ENCODE measurements at regions not wholly inside any gene's neighbourhood (a gene's known extent, or its start where the extent isn't known, plus 50 kb on each side); places are given as distances from the start of the nearest gene placed in this dataset.

DNA sequence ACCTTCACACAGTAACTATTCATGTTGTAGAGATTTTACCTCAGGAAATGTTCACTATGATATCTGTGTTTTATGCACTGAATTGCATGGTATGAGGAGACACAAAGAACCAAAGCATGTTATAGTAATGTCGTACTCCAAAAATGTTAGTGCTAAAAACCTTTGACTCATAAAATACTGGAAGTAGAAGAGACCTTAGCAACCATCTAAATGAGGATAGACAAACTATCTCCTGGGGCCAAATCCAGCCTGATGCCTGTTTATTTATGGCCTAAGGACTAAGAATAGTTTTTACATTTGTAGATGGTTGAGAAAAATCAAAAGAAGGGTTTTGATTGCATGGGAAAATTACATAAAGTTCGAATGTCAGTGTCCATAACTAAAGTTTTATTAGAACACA lies 535.1 kb downstream of the INHBA start:
- Mint-ChIP-seq H3K27ac (no peak overlapping the region), H3K36me3 (no peaks in the 10 kb centered on the region), H3K4me3 (no peak overlapping the region), H3K27me3 (no peaks in the 10 kb centered on the region), H3K4me1 (ENCODE audit: low read depth) (no peaks in the 10 kb centered on the region), H3K9me3 (peaks cover 21% of the 10 kb centered on the region)
- CTCF ChIA-PET = no interaction called here
- POLR2A ChIA-PET = no interaction called here
- intact Hi-C loops (cut with micrococcal nuclease) = no loop called here
- DNase-seq = no peak

DNA sequence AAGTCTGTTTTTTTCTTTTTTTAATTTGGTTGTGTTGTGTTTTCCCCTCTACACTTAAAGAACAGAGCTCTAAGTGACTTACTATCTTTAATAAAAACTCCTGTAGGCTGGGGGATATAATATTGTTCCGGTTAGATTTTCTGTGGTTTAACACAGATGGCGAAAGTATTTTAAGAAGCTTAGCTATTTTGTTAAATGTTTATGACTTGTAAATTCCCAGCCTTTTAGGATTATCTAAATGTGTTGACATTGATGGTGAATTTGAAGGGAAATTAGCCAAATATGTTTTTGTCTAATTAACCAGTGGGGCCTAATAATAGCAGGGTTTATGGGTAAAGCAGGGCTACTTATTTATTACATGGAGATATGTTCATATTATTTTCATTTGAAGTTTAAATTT lies 538.5 kb downstream of the INHBA start:
- peaks cover 17% of the 10 kb centered on the region for H3K9me3 Mint-ChIP-seq

DNA sequence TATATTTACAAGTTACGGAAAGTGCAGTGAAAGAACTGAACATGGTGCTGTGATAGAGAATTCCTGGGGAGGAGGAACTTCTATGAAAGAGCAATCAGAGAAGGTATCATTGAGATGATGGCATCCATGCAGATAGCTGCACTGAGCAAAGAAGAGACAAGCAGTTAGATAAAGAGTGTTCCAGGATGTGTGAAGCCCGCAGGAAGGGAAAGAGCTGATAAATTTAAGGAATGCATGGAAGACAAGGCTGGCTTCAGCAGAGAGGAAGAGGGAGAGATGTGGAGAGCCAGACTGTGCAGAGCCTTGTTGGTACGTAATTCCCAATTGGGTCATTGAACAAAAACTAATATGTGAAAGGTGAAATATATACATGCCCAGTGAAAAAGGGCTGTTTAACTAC lies 538.9 kb downstream of the INHBA start:
- Mint-ChIP-seq H3K36me3 (no peaks in the 10 kb centered on the region), H3K9me3 (peaks cover 12% of the 10 kb centered on the region), H3K4me3 (no peak overlapping the region), H3K4me1 (ENCODE audit: low read depth) (no peaks in the 10 kb centered on the region), H3K27ac (no peak overlapping the region), H3K27me3 (no peaks in the 10 kb centered on the region)
- no peak for DNase-seq
- ChIA-PET CTCF (no interaction called here), POLR2A (no interaction called here)
- intact Hi-C loops (cut with micrococcal nuclease) = no loop called here

More for the DNA sequence above, 538.5 kb downstream of the INHBA start:
- Mint-ChIP-seq H3K36me3 (no peaks in the 10 kb centered on the region), H3K27ac (no peak overlapping the region), H3K4me1 (ENCODE audit: low read depth) (no peaks in the 10 kb centered on the region), H3K27me3 (no peaks in the 10 kb centered on the region), H3K4me3 (no peak overlapping the region)
- ChIA-PET CTCF (no interaction called here), POLR2A (no interaction called here)
- intact Hi-C loops (cut with micrococcal nuclease) = no loop called here
- DNase-seq = no peak

DNA sequence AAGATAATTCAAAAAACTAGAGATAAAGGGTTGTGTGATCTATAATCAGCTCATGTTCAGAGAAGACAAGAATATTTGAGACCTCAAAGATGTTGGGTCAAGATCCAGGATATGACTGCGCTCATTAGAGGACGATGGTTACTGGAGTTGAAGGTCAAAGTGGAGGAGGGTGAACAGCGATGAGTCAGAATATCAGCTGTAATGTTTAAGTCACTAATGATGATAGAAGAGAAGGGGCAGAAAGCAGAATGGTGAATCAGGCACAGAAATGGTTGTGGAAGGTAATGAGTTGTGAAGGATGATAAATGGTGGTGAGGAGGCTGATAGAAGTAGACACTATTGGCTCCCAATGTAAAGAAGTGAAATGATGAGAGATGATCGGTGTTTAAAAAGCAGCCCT lies 540.3 kb downstream of the INHBA start:
- intact Hi-C loops (cut with micrococcal nuclease) = no loop called here
- CTCF ChIA-PET = no interaction called here
- no peaks in the 10 kb centered on the region for H3K36me3 Mint-ChIP-seq
- H3K27ac Mint-ChIP-seq = no peak overlapping the region
- peaks cover 11% of the 10 kb centered on the region for H3K9me3 Mint-ChIP-seq
- POLR2A ChIA-PET = no interaction called here
- no peak overlapping the region for H3K4me3 Mint-ChIP-seq
- DNase-seq = no peak
- H3K4me1 Mint-ChIP-seq (ENCODE audit: low read depth) = no peaks in the 10 kb centered on the region
- H3K27me3 Mint-ChIP-seq = no peaks in the 10 kb centered on the region

DNA sequence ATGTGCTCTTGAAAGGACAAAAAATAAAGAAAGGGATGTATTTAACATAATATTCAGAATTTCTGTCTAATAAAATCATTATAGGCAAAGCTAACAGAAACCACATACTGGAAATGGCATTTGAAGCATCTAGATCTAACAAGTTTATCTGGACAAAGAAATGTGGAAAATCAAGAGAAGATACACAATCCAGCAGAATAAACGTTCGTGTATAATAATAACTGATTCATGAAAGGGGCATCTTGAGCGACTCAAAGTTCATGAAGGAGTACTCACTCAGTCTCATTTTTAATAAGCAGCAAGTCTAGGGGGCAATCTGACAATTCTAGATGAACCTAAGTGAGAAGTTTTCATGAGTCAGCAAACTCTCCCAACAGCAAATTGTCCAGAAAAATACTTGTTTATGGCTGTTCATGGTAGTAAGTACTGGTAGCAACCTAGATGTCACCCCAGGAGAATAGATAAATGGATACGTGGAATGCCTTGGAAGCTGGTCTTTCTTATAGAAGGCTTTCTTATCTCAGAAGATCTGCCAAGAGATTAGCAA lies 541.8 kb downstream of the INHBA start:
- Mint-ChIP-seq H3K27me3 (no peaks in the 10 kb centered on the region), H3K4me3 (no peak overlapping the region), H3K9me3 (peaks cover 8% of the 10 kb centered on the region), H3K27ac (no peak overlapping the region), H3K4me1 (ENCODE audit: low read depth) (no peaks in the 10 kb centered on the region), H3K36me3 (no peaks in the 10 kb centered on the region)
- intact Hi-C loops (cut with micrococcal nuclease) = no loop called here
- ChIA-PET POLR2A (no interaction called here), CTCF (no interaction called here)
- no peak for DNase-seq

DNA sequence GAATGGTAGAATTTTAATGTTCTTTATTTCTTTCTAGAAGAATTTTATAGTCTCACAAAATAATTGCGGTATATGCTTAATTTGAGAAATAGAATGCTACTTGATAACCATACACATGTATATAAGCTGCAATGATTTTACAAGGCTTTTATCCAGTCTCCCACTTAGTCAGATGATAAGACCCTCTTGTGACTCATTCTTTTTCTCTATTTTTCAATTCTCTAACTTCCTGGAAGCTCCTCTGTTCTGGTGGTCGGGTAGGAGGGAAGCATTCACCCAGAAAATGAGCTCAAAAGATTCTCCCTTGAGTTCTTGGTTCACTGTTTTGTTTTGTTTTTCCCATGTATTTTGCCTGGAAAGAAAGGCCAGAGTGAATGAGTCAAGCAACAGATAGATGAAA lies 546.6 kb downstream of the INHBA start:
- CTCF ChIA-PET = no interaction called here
- intact Hi-C loops (cut with micrococcal nuclease) = no loop called here

DNA sequence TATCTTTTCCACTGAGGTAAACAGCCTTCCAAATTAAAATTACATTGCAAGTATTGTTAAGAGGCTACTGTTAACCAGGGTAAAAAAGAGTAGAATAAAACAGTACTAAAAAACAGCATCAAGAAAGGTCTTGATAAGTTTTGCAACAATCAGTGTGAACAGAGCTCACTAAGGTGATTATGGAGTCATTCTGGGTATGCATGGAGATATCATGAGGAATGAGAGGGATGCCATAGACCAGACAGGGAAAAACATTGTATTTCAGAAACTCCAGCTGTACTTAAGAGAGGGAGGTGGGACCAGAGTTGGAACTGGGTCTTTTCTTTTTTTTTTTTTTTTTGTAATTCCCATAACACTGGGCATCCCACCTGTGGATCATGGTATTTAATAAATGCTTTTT lies 549.6 kb downstream of the INHBA start:
- intact Hi-C loops (cut with micrococcal nuclease) = no loop called here
- Mint-ChIP-seq H3K4me3 (no peak overlapping the region), H3K9me3 (peaks cover 4% of the 10 kb centered on the region), H3K4me1 (ENCODE audit: low read depth) (no peaks in the 10 kb centered on the region), H3K27me3 (no peaks in the 10 kb centered on the region), H3K36me3 (no peaks in the 10 kb centered on the region), H3K27ac (no peak overlapping the region)
- DNase-seq = no peak
- ChIA-PET POLR2A (no interaction called here), CTCF (no interaction called here)

More for the DNA sequence above, 546.6 kb downstream of the INHBA start:
- peaks cover 1% of the 10 kb centered on the region for H3K9me3 Mint-ChIP-seq
- H3K27ac Mint-ChIP-seq = no peak overlapping the region
- DNase-seq = no peak
- H3K4me1 Mint-ChIP-seq (ENCODE audit: low read depth) = no peaks in the 10 kb centered on the region
- no peak overlapping the region for H3K4me3 Mint-ChIP-seq
- H3K27me3 Mint-ChIP-seq = no peaks in the 10 kb centered on the region
- H3K36me3 Mint-ChIP-seq = no peaks in the 10 kb centered on the region
- POLR2A ChIA-PET = no interaction called here

DNA sequence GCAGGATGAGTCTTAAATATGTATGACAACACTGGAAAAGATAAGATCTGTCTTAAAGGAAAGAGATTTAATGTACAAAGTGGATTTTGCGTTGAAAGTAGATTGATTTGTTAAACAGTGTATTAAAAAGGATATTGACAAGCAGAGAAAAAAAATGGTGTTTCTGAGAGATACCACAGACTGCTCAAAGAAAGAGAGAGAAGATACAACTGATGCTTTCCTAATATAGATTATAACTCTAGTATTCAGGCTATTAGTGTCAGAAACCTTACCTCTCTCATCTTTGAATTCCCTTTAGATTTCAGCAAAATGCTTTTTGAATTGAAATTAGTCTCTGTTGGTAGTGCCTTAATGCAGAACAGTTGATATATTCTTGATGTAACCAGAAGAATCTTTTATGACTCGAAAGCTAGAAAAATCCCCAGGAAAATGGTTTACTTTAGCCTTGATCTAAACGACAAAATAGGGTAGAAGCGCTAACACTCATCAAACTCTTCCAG lies 550.7 kb downstream of the INHBA start:
- no peaks in the 10 kb centered on the region for H3K4me1 Mint-ChIP-seq (ENCODE audit: low read depth)
- intact Hi-C loops (cut with micrococcal nuclease) = no loop called here
- no peak overlapping the region for H3K27ac Mint-ChIP-seq
- no peak for DNase-seq
- POLR2A ChIA-PET = no interaction called here
- no peaks in the 10 kb centered on the region for H3K27me3 Mint-ChIP-seq
- CTCF ChIA-PET = no interaction called here
- H3K4me3 Mint-ChIP-seq = no peak overlapping the region
- H3K36me3 Mint-ChIP-seq = no peaks in the 10 kb centered on the region
- peaks cover 4% of the 10 kb centered on the region for H3K9me3 Mint-ChIP-seq

DNA sequence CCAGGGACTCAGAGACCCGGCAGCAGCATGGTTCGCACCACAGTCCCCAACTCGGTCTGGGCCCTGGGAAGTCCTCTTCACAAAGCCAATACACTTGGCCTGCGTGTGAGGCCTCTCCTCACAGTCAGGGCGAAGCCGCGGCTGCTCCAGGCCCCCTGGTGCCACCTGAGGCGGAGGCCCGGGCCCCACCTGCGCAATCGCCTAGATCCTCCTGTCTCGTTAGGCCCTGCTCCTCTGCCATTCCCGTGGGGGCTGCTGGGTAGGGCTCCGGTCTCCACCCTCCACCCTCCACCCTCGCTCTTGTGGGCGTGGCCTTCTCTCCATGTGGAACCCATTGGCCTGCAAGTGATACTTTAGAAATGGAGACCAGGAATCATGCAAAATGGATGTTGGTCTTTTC lies 553.3 kb downstream of the INHBA start:
- no peaks in the 10 kb centered on the region for H3K4me1 Mint-ChIP-seq (ENCODE audit: low read depth)
- POLR2A ChIA-PET = no interaction called here
- no peaks in the 10 kb centered on the region for H3K27me3 Mint-ChIP-seq
- no peak overlapping the region for H3K27ac Mint-ChIP-seq
- H3K4me3 Mint-ChIP-seq = no peak overlapping the region
- no peaks in the 10 kb centered on the region for H3K36me3 Mint-ChIP-seq
- intact Hi-C loops (cut with micrococcal nuclease) = no loop called here
- CTCF ChIA-PET = no interaction called here
- no peak for DNase-seq
- peaks cover 4% of the 10 kb centered on the region for H3K9me3 Mint-ChIP-seq

DNA sequence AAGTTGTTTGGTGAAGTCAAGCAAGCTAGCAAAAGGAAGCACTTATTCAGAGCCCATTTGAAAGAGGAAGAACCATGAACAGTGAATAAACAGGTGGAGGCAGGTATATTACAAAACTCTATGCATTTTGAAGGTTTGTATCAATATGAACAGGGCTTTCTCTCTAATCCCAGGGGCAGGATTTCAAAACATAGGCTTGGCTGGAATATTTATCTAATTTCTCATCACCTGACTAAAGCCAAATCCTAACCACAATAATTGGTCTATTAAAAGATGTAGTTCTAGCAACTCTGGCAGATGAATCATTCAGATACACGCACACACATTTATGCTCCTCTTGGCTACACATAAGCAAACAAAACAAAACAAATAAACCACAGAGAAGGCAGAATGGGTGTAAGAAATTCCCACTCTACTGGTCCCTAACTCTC lies 554.4 kb downstream of the INHBA start:
- intact Hi-C loops (cut with micrococcal nuclease) = no loop called here
- H3K4me1 Mint-ChIP-seq (ENCODE audit: low read depth) = no peaks in the 10 kb centered on the region
- H3K27me3 Mint-ChIP-seq = no peaks in the 10 kb centered on the region
- H3K27ac Mint-ChIP-seq = no peak overlapping the region
- no peak for DNase-seq
- peaks cover 4% of the 10 kb centered on the region for H3K9me3 Mint-ChIP-seq
- ChIA-PET POLR2A (no interaction called here), CTCF (no interaction called here)
- no peaks in the 10 kb centered on the region for H3K36me3 Mint-ChIP-seq
- no peak overlapping the region for H3K4me3 Mint-ChIP-seq

DNA sequence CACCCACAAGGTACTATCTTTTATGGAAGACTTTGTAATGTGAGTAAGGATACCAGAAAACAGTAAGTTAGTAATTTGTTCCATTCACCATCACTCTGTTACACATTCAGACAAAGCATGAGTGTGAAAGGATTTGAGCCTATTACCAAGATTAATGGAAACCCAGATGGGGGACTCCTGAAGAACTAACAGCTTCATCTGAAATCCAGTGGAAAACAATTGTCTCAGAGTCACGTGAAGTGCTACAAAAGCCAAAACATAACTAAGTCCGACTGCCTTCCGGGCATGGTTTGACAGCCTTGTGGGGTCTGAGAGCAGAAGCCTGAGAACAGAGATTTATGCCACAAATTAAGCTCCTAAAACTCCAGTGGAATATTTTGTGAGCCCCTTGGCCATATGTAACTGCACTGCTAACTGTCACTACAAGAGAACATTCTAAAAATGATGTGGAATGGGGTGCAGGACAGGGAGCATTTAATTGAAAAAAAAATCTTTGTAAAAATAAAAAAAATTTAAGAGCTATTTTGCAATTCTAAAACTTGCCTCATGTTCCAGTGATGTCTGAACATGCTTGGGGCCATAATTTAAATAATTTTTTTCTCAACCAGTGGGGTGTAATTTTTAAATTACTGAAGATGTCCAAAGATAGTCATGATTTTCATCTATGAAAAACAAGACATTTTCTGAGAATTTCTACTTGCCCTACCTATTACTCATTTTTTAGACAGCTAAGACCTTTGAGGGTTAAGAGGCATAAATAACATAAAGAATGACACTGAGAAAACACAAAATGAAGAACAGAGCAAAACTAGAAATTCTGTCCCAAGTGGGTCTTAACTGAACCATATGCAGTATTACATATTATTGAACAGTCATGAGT lies 555.0 kb downstream of the INHBA start:
- H3K4me1 Mint-ChIP-seq (ENCODE audit: low read depth) = no peaks in the 10 kb centered on the region
- no peak for DNase-seq
- intact Hi-C loops (cut with micrococcal nuclease) = no loop called here
- CTCF ChIA-PET = no interaction called here
- H3K27ac Mint-ChIP-seq = no peak overlapping the region
- POLR2A ChIA-PET = no interaction called here
- no peak overlapping the region for H3K4me3 Mint-ChIP-seq
- H3K36me3 Mint-ChIP-seq = no peaks in the 10 kb centered on the region
- H3K9me3 Mint-ChIP-seq = peaks cover 4% of the 10 kb centered on the region
- no peaks in the 10 kb centered on the region for H3K27me3 Mint-ChIP-seq

DNA sequence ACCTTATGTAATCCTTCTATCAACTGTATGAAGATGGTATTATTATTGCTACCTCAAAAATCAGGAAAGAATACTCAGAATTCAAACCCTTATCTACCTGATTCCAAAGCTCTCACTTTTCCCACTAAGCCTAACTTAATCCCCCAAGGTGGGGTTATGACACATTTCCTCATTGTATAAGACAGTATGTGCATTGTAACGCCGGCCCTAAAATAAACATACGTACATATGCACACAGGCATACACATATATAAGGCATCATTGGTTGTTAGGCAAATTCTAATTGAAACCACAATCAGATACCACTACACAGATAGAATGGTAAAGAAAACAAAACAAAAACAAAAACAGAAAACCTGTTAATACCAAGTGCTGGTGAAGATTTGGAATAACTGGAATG lies 556.5 kb downstream of the INHBA start:
- H3K9me3 Mint-ChIP-seq = peaks cover 4% of the 10 kb centered on the region
- DNase-seq = no peak
- intact Hi-C loops (cut with micrococcal nuclease) = no loop called here
- no peak overlapping the region for H3K4me3 Mint-ChIP-seq
- H3K27me3 Mint-ChIP-seq = no peaks in the 10 kb centered on the region
- no peaks in the 10 kb centered on the region for H3K4me1 Mint-ChIP-seq (ENCODE audit: low read depth)
- no peaks in the 10 kb centered on the region for H3K36me3 Mint-ChIP-seq
- no peak overlapping the region for H3K27ac Mint-ChIP-seq
- POLR2A ChIA-PET = no interaction called here
- CTCF ChIA-PET = no interaction called here

DNA sequence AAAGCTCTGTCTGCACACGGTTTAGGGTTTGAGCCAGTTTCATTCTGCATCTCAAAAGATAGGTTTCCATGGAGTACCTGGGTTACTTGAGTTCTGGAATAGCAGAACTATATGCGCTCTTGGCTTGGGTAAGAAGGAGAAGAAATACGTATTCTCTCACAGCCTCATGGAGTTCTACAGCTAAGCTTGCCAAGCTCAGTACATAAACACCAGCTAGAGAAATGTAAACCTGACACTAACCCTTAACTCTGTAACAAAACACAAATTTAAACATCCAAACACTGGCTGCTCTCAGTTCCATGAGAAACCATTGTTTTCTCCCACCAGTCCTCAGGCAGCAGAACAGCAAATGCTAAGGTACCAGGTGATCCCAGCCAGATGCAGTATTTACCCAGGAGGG lies 557.2 kb downstream of the INHBA start:
- POLR2A ChIA-PET = no interaction called here
- CTCF ChIA-PET = no interaction called here
- H3K4me3 Mint-ChIP-seq = no peak overlapping the region
- H3K9me3 Mint-ChIP-seq = peaks cover 4% of the 10 kb centered on the region
- intact Hi-C loops (cut with micrococcal nuclease) = no loop called here
- H3K36me3 Mint-ChIP-seq = no peaks in the 10 kb centered on the region
- no peaks in the 10 kb centered on the region for H3K4me1 Mint-ChIP-seq (ENCODE audit: low read depth)
- no peak overlapping the region for H3K27ac Mint-ChIP-seq
- DNase-seq = no peak
- no peaks in the 10 kb centered on the region for H3K27me3 Mint-ChIP-seq

Measured in activated CD4-positive, alpha-beta memory T cell treated with anti-CD3 and anti-CD28 coated beads for 36 hours (primary cell).